ENCODE measurements at regions not wholly inside any gene's neighbourhood (a gene's known extent, or its start where the extent isn't known, plus 50 kb on each side); places are given as distances from the start of the nearest gene placed in this dataset.

GRCh38 chr2:116917196-116917595, 897.3 kb upstream of the DDX18 start:
- TF ChIP-seq CTCF (IDR thresholded peaks at IDR 0.05) (no peak), POLR2A (IDR thresholded peaks at IDR 0.05) (no peak)
